GM12878 (cell line): ENCODE measurements at regions not wholly inside any gene's neighbourhood (a gene's known extent, or its start where the extent isn't known, plus 50 kb on each side); places are given as distances from the start of the nearest gene placed in this dataset.

Experiments used
- ATAC-seq: fragments of 200-7000 bp; cut with Tn5 transposase; 3 replicates; pipeline ENCODE4 v1.9.1; 2020; ENCODE audit warnings: mild to moderate bottlenecking, moderate library complexity
- BruUV-seq: library from RNA; stranded (reverse); fragments of 400-500 nt; replicated peaks from 2 replicates; lab custom pipeline; 2021; lab: Mats Ljungman, UMichigan
- CTCF ChIA-PET: fragments of 300-600 bp; sonication (Branson Sonifier 250); formaldehyde crosslinking; extraction: SDS; loops from one replicate; lab custom pipeline; 2021; ENCODE audit warnings: inconsistent platforms; lab: Yijun Ruan, JAX
- POLR2A ChIA-PET: fragments of 350-600 bp; formaldehyde crosslinking; extraction: SDS; loops from one replicate; lab custom pipeline; 2021; ENCODE audit warnings: inconsistent platforms; lab: Charles Lee
- RAD21 ChIA-PET: fragments of 300-600 bp; sonication (Branson Sonifier 250); formaldehyde crosslinking; loops from one replicate; lab custom pipeline; 2023; ENCODE audit warnings: antibody characterized with exemption; ENCODE audit not compliant: unreplicated experiment; lab: Charles Lee
- SMC1A ChIA-PET: fragments of 300-600 bp; sonication (Branson Sonifier 250); formaldehyde crosslinking; loops from one replicate; lab custom pipeline; 2023; ENCODE audit not compliant: unreplicated experiment, uncharacterized antibody; lab: Charles Lee
- DNase-seq: peaks from one replicate; pipeline ENCODE4 v3.0.0-alpha.2; 2011; ENCODE audit warnings: low read depth, low spot score
- FAIRE-seq: peaks from 3 replicates; lab custom pipeline; 2011; peaks lifted over from hg19 to GRCh38; lab: Jason Lieb, UNC
- H2AFZ ChIP-seq: 2 replicates; pipeline ENCODE4 v1.6.0; 2011; ENCODE audit warnings: low read depth, low read length, control low read depth; ENCODE audit not compliant: control insufficient read depth
- H3K27ac ChIP-seq: 2 replicates; pipeline ENCODE4 v1.5.1; 2011; ENCODE audit warnings: control low read depth; ENCODE audit not compliant: control insufficient read depth, insufficient read depth
- H3K27me3 ChIP-seq, 2 experiments: replicated peaks in 1 of 2; 2 replicates each; pipeline versions ENCODE4 v1.6.0 to v1.6.1; 2011; ENCODE audit warnings: low read length in 1 of 2; ENCODE audit not compliant: control insufficient read depth in 2 of 2, insufficient read depth in 2 of 2
- H3K36me3 ChIP-seq, 2 experiments: 2 replicates each; pipeline ENCODE4 v1.5.1; 2011; ENCODE audit warnings: low read length in 1 of 2; ENCODE audit not compliant: control insufficient read depth in 2 of 2, insufficient read depth in 2 of 2
- H3K4me1 ChIP-seq: 2 replicates; pipeline ENCODE4 v1.6.1; 2011; ENCODE audit warnings: mild to moderate bottlenecking, low read length, moderate library complexity, mixed read lengths; ENCODE audit not compliant: control insufficient read depth, insufficient read depth
- H3K4me2 ChIP-seq: 2 replicates; pipeline ENCODE4 v1.6.0; 2011; ENCODE audit warnings: control low read depth; ENCODE audit not compliant: control insufficient read depth, insufficient read depth
- H3K4me3 ChIP-seq: fragments of 200-600 bp; sonication (generic); 2 replicates; pipeline ENCODE4 v1.5.1; 2016
- H3K79me2 ChIP-seq: 2 replicates; pipeline ENCODE4 v1.6.0; 2011; ENCODE audit warnings: low read length; ENCODE audit not compliant: control insufficient read depth, insufficient read depth
- H3K9ac ChIP-seq: 2 replicates; pipeline ENCODE4 v1.8.0; 2011; ENCODE audit warnings: low read length, control low read depth, mixed read lengths; ENCODE audit not compliant: control insufficient read depth, insufficient read depth
- H3K9me3 ChIP-seq: replicated peaks from 3 replicates; pipeline ENCODE4 v1.5.1; 2011; ENCODE audit warnings: mild to moderate bottlenecking, low read length; ENCODE audit not compliant: control insufficient read depth, insufficient read depth
- H4K20me1 ChIP-seq: 2 replicates; pipeline ENCODE4 v1.6.0; 2011; ENCODE audit not compliant: control insufficient read depth, insufficient read depth
- BCLAF1 ChIP-seq: fragments of 450-650 bp; IDR thresholded peaks from 2 replicates; pipeline ENCODE4 v1.6.1; 2017; ENCODE audit warnings: antibody characterized with exemption, mild to moderate bottlenecking, moderate library complexity
- CREM ChIP-seq: IDR thresholded peaks from 2 replicates; pipeline ENCODE4 v1.6.1; 2014; ENCODE audit warnings: antibody characterized with exemption, low read depth
- MXI1 ChIP-seq: fragments of 150-350 bp; IDR thresholded peaks from 2 replicates; pipeline ENCODE4 v1.6.1; 2011; ENCODE audit warnings: low read depth, mild to moderate bottlenecking, inconsistent platforms, low read length, improper control_type of control experiment
- NR2C2 ChIP-seq: IDR thresholded peaks from 2 replicates; pipeline ENCODE4 v1.6.1; 2011; ENCODE audit warnings: borderline replicate concordance, low read depth; ENCODE audit not compliant: control insufficient read depth, insufficient read length
- SREBF2 ChIP-seq: IDR thresholded peaks from 2 replicates; pipeline ENCODE4 v1.6.1; 2012; ENCODE audit warnings: mild to moderate bottlenecking, low read length
- TARDBP ChIP-seq: IDR thresholded peaks from 2 replicates; pipeline ENCODE4 v1.6.1; 2016; ENCODE audit warnings: borderline replicate concordance
- WGBS: methylation state at CpG from one replicate; pipeline ENCODE4 v1.1.6; 2016; ENCODE audit warnings: low lambda C conversion rate; ENCODE audit not compliant: insufficient replicate concordance, insufficient coverage; ENCODE audit errors: missing lambda C conversion rate; 5-methylcytosine and 5-hydroxymethylcytosine counted together
- in situ Hi-C: fragments of 300-500 bp; cut with MboI; formaldehyde crosslinking; loops from 9 replicates; pipeline ENCODE4 v1.14.3; 2018; ENCODE audit warnings: mixed read lengths
- intact Hi-C: fragments of 100-400 bp; cut with micrococcal nuclease; formaldehyde crosslinking; loops from one replicate; pipeline ENCODE4 v1.14.2; 2022; ENCODE audit not compliant: unreplicated experiment

GRCh38 chr11:15841931-15842740 lies 514.2 kb downstream of the SOX6 start:
- ATAC-seq (no peak), DNase-seq (no peak), FAIRE-seq (no peak)
- Histone ChIP-seq H3K27me3 (no peaks in the 10 kb centered on the region; a peak in 2 of 4 replicates), H3K36me3 (no peaks in the 10 kb centered on the region), H3K4me2 (no peak overlapping the region), H2AFZ (no peak overlapping the region), H3K79me2 (no peaks in the 10 kb centered on the region), H3K4me3 (no peak overlapping the region), H4K20me1 (no peaks in the 10 kb centered on the region), H3K4me1 (no peaks in the 10 kb centered on the region), H3K9ac (no peak overlapping the region), H3K9me3 (no peaks in the 10 kb centered on the region), H3K27ac (no peak overlapping the region)
- in situ Hi-C loops (loop anchor here (25.0 kb wide), 1 partner anchor 770 kb away; no protein-coding TSS in a partner anchor), intact Hi-C loops (no loop called here)
- POLR2A ChIA-PET: no interaction called here
- TF ChIP-seq NR2C2 (no peak), SREBF2 (no peak), BCLAF1 (no peak), MXI1 (no peak), CREM (no peak), TARDBP (no peak)
- CTCF ChIA-PET: no interaction called here
- WGBS: 48% methylated on average over 6 of the region's 6 CpGs
- SMC1A ChIA-PET: interaction anchor here (0.6 kb wide), 1 partner anchor 287 kb away, joined by 3 read pairs; no protein-coding TSS in a partner anchor
- no TSS peak for BruUV-seq
- RAD21 ChIA-PET: no interaction called here
